GM19438 (cell line): ENCODE measurements at regions not wholly inside any gene's neighbourhood (a gene's known extent, or its start where the extent isn't known, plus 50 kb on each side); places are given as distances from the start of the nearest gene placed in this dataset.
"Not testable (repeated sequence)": the region's sequence is repeated elsewhere in the genome, so short reads cannot be mapped to it uniquely, and the experiment has no call there.

Experiments used
- ATAC-seq: cut with Tn5 transposase; IDR thresholded peaks from one replicate; pipeline ENCODE4 v1.9.1; 2021; ENCODE audit warnings: low read depth; ENCODE audit not compliant: unreplicated experiment

DNA sequence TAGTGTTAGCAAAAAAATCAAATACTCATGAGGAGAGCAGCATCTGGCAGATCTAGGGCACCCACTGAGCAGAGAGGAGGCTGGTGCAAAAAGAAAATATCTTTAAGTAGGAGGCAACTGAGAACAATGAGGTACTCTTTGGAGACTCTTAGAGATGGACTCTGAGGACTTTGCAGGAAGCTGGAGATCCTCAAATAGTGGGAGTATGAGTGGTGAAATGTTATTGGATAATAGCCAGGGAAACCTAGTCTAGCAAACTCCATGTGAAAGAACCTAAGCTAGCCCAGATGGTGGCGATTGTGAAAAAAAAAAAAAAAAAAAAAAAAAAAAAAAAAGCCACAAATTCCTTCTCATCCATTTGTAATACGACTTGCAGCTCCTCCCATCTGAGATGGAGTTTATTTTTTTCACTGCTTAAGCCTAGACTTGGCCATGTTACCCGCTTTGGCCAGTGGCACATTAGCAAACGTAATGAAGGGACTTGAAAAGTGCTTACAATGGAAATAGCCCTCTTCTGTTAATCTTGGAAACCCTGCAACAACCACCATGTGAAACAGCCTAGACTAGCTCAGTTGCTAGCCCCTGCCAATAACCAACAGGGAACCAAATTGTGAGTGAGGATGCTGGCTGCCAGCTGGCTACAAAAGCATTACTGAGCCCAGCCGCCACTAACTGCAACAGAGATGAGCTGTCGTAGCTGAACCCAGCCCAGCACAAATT, 476.2 kb downstream of the KLF12 start:
- no peak for ATAC-seq

DNA sequence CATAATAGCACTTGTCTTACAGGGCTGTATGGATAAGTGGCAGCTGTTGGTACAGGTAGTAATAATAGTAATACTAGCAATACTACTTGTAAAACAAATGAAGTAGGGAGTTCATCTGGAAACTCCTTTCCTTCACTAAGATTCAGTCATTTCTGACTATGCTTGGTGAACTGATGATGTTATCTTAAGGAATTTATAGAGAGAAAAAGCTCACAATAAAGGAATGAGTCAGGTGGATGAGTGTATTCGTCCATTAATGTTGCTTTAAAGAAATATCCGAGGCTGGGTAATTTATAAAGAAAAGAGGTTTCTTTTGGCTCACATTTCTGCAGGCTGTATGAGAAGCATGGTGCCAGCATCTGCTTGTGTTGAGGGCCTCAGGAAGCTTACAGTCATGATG, 477.3 kb downstream of the KLF12 start:
- no peak for ATAC-seq

DNA sequence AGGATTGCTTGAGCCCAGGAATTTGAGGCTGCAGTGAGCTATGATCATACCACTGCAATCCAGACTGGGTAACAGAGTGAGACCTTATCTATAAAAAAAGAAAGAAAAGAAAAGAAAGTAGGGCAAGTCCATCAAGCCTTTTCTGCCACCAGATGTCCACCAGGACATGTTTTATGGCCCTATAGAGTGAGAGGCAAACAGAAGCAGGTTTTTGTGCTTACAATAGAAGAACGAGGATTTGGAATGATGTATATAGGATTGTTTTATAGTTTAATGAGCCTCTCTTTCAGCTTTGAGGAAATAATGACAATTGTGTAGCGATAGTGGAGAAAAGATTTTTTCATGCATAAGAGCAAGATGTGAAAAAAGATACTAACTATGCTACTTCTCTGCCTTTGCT, 480.5 kb downstream of the KLF12 start:
- no peak for ATAC-seq

DNA sequence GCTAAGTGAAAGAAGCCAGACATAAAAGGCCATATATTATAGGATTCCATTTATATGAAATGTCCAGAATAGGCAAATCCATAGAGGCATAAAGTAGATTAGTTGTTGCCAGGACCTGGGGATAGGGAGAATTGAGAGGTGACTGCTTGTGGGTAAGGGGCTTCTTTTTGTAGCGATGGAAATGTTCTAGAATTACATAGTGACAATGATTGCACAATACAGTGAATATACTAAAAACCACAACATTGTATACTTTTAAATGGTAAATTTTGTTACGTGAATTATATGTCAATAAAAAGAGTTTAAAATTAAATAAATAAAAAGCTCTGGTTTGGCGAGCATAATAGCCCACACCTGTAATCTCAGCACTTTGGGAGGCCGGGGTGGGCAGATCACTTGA, 486.8 kb downstream of the KLF12 start:
- no peak for ATAC-seq

DNA sequence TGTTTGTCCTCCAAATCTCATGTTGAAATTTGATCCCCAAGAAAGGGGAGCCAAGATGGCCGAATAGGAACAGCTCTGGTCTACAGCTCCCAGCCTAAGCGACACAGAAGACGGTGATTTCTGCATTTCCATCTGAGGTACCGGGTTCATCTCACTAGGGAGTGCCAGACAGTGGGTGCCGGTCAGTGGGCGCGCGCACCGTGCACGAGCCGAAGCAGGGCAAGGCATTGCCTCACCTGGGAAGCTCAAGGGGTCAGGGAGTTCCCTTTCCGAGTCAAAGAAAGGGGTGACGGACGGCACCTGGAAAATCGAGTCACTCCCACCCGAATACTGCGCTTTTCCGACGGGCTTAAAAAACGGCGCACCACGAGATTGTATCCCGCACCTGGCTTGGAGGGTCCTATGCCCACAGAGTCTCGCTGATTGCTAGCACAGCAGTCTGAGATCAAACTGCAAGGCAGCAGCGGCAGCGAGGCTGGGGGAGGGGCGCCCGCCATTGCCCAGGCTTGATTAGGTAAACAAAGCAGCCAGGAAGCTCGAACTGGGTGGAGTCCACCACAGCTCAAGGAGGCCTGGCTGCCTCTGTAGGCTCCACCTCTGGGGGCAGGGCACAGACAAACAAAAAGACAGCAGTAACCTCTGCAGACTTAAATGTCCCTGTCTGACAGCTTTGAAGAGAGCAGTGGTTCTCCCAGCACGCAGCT, 493.6 kb downstream of the KLF12 start:
- not testable (repeated sequence) for ATAC-seq

DNA sequence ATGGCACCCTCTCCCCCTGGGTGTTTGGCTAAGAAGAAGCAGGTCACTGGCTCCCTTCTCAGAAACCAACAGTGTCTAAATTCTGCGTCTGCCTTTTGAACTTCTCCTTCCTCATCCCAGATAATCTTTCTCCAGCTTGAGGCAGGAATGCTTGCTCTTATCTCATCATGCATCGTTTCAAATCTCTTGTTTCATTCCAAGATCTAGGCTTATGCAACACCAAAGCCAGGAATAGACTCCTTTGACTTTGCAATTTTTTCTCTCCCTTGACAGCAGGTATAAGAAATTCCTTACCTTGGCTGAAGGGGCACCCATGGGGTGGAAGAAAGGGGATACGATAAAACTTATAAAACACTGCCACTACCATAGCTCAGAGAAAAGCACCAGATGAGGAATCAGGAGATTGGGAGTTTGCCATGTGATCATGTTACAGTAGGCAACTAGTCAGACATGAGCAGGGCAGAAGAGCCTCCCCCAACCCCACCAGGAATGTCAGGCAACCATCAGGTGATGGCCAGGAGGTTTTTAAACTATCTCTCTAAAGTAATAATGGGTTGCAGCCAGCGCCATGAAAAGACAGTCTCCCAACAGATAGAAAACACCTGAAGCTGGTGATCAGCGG, 498.9 kb downstream of the KLF12 start:
- ATAC-seq, result no peak

DNA sequence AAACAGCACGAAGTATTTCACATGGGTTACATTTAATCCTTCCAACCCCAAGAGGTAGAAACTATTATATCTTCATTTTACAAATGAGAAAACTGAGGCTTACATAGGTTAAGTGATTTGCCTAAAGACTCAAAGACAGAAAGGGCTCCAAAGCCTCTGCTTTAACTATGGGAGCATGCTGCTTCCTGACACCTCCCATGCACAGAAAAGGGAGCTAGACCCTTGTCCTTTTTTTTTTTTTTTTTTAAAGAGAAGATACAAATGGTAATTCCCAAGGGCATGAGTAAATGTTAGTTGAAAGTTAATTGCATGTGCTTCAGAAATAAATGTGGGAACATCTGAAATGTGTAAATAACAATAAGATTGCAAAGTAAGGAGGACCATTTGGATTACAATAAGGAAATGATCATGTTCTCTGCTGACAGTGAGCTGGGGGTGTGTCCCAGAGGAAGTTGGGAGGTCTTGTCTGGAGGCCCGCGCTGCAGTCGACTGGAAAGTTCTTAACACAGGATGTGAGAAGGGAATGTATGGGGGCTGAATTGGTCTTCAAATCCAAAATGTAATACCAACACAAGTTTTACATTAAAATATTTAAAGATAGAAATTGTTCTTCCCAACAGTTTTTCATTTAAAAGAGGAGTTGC, 500.3 kb downstream of the KLF12 start:
- no peak for ATAC-seq

DNA sequence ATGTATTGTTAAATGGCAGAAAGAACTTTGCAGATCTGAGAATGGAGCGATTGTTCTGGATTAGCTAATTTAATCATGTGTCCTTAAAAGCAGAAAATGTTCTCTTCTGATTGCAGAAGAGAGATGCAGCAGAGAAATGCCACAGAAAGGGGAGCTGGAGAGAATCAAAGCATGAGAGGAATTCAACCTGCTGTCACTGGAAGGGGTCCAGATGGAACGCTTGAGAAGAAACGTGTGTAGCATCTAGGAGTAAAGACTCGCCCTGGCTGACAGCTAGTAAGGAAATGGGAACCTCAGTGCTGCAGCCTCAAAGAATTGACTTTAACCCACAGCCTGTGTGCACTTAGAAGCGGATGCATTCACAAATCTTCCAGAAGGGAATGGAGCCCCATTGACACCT, 502.8 kb downstream of the KLF12 start:
- no peak for ATAC-seq

DNA sequence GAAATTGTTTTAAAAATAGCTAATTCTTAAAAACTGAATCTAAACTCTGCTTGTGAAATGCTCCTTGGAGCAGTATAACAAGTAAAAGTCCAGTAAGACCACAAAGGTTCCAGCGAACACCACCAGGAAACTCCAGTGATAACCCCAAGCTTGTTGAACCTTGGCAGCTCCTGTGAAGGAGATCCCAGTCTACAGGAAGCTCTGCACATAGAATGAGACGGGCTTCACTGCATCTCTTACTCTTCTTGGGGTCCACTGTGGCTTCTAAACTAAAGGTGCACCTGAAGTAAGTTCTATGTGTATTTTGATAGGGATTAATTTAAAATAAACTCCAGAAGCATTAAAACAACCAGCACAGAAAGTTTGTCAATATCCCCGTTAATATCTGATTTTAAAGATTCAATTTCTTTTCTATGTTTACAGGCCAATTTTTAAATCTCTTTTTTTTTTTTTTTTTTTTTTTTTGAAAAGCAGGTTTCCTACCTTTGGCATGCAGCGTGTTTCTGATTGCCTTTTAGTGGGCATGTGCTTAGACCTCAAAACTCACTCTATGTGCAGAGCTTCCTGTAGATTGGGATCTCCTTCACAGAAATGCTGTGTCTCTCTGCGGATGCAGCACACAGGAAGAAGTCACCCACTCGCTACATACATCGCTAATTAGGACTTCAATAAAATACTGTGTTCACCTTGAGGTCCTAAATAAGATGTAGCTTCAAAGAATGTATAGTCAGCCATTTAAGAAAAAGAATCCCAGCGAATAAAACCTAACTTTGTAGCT, 508.5 kb downstream of the KLF12 start:
- ATAC-seq, result no peak

DNA sequence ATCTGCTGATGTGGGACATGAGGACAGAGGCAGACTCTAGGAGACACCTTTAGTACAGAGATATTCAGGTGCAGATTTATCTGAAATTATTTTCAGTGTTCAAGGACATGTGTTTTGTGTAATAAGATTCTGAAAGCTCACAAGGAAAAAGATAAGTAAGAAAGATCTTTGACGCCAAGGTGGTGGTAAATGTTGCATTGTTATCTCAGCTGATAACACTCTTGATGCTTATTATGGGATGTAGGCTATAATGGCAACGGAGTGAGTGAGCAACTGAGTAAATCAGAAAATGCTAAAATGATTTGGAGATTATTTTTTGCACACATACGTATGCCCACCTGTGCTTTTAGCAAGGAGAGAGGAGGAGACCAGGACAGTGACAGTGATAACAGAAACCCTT, 510.9 kb downstream of the KLF12 start:
- ATAC-seq, result no peak

DNA sequence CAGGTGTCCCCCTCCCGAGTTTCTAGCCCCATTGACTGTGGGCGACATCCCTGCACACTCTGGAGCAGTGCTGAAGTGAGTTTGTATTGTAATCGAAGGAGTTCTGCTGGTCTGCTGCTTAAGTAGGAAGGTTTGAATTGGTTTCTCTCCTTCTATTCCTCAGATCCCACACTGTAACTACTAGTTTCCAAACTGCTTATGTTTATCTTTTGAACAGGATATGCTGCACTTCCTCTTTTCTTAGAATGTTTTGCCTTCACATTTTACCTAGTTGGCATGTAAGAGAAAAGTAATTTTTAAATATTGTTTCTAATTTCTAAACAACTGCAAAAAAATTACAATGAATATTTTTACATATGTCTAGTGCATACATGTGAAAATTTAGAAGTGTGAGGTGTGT, 511.8 kb downstream of the KLF12 start:
- no peak for ATAC-seq

DNA sequence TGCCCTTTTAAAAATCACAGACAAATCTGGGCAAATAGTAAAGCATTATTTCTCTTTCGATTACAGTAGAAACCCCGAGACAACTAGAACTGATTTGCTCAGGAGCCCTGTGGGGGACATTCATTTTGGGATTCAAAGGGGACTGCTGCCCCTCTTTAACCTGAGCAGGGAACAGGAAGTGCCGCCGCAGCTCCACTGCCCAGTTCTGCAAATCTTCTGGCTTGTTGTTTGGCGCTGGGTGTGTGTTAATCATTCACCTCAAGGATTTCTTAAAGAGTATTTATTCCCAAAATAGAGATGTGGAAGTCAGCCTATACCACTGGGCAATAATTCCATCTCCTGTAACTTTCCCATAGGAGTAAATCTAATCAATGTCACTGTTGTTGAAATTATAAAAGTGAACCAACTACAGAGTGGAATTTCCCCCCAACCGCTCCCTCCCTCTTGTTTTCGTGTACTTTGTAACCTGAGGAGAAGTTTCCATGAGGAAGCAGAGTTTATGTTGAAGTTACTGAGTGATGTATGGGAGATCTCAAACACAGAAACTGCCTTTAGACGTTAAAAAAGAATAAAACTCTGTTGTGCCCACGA, 515.8 kb downstream of the KLF12 start:
- no peak for ATAC-seq

DNA sequence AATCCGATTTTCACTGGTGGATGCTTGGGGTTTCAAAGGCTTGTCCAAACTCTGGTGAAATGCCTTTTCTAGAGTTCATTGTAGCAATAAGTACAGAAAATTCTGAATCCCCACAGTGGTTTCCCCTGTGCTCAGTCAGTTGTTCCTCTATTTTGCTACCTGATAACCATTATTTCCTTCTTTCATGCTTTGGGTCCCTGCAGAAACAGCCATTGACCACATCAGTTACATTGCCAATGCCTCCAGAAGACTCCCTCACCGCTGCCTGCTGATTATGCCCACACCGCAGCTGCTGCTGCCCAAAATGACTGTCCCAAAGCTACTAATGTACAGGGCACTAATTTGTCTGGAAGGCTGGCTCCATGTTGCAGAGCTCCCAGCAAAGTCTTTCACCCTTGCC, 517.3 kb downstream of the KLF12 start:
- ATAC-seq, result no peak

DNA sequence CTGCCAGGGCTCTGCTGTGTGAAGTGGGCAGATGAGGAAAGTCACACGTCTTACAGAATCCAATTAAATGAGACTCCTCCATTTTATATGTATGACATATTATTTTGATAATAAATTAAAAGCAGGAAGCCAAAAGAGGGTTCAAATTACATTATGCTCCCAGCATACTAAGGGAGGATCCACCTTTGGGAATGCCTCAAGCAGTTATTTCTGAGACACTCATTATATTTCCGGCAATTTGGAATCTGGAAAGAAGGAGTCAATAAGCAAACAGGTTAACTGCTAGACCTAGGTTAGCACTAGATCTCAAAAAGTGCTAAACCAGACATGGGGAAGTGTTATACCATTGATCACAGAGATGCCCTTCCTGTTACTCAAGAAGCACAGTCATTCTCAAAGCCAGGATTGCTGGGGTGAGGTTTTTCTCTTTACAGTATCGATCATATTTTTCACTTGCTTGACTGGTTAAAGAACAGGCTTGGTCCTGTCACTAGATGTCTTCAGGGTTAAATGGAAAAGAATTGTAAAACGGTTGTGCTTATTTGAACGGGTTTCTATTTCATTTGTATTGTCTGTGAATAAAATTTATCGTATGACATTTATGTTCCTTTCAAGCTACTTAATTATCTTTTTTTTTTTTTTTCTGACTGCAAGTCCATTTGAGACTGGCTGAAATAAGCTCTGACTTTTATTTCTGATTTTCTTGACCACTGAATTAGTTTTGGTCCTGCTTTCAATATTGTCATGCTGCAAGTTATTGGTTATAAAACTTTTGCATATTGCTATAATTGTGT, 523.2 kb downstream of the KLF12 start:
- no peak for ATAC-seq

DNA sequence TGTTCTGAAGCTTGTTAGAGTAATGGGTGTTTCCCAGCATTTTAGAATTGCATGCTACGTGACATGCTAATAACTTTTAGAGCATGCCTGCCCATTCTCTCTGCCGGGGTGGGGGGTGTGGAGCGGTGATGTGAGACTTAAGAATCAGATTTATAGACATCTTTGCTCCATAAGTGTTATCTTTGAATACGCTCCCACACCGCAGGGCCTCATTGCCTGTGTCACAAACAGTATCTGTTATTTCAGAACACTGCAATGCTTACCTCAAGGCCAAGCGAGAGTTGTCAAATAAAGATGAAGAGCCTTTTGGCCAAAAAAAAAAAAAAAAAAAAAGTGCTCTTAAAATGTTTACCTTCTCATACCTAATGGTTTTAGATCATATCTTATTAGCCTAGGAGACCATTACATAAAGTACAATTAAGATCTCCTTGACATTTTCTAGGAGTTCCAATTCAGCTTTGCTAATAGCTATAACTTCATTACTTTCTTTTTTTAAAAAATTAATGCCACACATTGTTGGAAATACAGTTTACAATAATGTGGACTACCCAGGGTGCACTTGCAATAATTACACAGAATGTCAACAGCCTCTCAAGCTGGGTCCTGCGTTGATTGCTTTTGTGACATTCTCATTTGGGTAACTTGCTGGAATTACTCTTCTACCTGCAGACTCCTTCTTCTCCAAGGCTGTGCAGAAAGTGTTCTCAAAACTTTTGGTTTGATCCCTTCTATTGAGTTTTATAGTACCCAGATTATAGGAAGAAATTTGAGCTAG, 525.3 kb downstream of the KLF12 start:
- no peak for ATAC-seq

DNA sequence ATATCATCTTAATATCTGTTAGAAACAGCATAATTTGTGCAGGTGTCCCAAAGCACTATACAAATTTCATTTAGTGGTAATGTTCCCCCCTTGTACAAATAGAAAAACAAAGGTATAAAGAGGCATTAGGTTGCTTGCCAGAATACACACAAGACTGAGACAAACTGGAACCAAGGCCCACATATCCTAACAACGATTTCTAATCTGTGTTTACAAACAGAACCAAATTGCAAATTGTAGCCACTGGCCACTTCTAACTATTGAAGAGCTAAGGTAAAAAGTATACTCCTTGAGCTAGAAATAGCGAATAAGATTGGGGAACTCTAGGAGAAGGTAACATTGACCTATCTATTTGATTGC, 526.1 kb downstream of the KLF12 start:
- no peak for ATAC-seq

DNA sequence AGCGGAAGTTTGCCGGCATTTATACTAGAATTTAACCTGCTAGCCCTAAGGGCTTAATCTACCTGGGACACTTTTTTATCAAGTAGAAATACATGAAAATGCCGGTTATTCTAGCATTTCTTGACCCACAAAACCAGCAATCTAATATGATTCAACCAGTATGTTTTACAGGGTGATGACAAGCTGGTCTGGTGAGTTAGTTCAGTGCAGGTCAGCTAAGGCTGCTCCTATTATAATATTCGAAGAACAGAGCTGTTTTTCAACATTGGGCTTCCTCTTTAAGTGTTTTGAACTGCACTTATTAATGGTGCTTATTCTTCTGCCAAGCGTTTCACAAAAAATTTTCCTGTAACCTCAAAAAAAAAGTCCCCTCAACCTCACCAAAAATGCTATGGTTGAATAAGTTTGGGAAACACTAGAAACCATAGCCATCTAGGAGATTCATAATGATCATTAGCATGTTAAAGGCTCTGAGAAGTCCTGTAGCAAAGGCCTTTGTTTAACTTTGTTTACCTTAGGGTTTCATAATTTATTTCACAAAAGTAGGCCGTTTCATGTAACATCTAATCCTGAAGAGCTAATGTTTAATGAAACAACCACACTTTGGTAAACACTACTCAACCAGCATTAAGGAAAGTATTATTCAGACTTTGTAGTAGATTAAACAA, 526.6 kb downstream of the KLF12 start:
- no peak for ATAC-seq

DNA sequence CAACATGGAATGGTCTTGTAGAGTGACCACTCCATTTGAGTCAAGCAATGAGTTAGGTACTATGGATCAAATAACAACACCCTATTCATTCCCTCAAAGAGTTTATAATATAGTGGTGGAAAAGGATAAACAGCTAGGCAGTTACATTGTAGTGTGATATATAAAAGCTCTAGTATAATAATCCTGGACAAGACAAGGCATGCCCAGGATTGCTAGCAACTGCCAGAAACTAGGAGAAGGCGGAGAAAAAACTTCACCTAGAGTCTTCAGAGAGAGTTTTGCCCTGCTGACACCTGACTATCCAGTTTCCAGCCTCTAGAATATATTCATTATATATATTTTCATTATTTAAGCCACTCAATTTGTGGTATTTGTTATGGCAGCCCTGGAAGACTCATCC, 530.6 kb downstream of the KLF12 start:
- ATAC-seq, result no peak
